ENCODE measurements at regions not wholly inside any gene's neighbourhood (a gene's known extent, or its start where the extent isn't known, plus 50 kb on each side); places are given as distances from the start of the nearest gene placed in this dataset.

DNA sequence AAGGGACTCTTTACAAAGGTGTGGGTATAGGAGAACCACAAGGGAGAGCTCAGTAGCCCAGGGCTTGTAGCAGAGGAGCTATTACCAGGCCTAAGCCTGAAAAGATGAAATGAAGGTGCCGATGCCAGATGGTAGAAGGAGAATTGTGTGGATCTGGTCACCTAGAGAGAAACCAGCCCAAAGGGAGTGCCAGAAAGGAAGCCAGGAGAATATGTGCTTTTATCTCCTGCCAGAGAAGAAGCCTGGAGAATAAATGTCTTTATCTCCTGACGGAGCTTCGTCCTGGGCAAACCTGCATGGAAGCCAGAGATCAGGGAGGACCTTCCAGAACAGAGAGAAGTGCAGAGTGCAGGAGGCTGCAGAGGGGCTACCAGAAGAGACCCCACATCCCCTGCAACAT lies 142.6 kb downstream of the MED10 start:
- DNase-seq: no peak

GRCh38 chr5:6228257-6229250 lies 149.8 kb downstream of the MED10 start:
- no peak for DNase-seq

- DNase-seq: no peak
These were observed 153.2 kb downstream of the MED10 start for GRCh38 chr5:6225121-6225607.

DNA sequence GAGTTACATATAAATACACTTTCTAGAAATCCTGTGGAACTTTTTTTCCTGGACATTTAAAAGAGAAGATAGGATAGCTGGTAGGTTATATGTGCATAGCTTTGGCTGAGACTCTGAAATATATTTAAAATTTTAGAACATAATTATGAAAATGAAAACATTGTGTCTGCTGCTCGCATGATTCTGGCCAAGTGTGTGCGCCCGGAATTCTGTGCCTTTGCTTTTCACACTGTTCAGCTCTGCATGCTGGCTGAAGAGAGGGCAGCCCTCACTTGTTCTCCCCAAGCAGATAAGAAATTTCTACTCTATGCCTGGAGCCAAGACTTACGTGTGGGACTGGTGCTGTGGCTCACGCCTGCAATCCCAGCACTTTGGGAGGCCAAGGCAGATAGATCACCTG lies 153.9 kb downstream of the MED10 start:
- DNase-seq: no peak

GRCh38 chr5:6222899-6223298 lies 155.4 kb downstream of the MED10 start:
- no peak for DNase-seq

DNA sequence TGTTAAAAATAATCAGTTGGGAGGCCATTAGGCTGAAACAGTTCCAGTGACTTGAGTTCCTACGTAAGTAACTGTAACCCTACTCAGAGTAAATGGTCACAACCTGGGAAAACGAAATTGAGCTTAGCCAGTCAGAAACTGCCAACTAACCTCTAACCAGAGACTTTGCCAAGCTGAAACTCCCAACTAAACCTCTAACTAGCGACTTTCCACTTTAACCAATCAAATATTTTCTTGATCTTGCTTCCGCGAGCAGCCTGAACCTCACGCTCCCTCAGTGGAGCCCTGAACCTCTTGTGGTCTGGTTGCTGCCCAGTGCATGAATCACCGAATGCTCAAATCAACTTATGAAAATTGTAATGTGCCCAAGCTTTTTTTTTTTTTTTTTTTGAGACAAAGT lies 156.2 kb downstream of the MED10 start:
- DNase-seq: no peak

DNA sequence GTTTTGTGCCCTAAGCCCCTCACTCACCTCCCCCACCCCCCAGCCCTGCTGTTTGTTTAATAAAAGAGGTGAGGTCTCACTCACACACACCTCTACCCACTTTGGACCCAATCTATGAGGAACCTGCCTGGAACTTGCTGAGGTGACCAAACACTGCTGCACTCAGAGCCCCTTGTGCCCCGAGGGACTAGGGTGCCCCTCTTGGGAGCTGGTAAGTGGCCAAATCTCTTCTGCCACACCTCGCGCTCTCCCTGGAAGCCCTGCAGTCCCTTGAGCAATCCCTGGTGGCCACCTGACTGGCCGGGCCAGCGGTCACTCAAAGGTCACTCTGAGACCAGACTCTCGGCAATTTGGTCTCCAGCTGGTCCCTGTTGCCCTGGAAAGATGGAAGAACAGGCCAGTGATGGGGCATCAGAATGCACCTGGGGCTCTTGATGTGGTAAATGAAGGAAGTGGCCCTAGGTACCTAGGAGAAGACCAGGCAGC lies 157.2 kb downstream of the MED10 start:
- DNase-seq: no peak

- DNase-seq: no peak
These were observed 157.8 kb downstream of the MED10 start for GRCh38 chr5:6220346-6221088.

- DNase-seq: no peak
These were observed 159.8 kb downstream of the MED10 start for GRCh38 chr5:6218517-6218916.

GRCh38 chr5:6218116-6218515 lies 160.2 kb downstream of the MED10 start:
- DNase-seq: no peak

DNA sequence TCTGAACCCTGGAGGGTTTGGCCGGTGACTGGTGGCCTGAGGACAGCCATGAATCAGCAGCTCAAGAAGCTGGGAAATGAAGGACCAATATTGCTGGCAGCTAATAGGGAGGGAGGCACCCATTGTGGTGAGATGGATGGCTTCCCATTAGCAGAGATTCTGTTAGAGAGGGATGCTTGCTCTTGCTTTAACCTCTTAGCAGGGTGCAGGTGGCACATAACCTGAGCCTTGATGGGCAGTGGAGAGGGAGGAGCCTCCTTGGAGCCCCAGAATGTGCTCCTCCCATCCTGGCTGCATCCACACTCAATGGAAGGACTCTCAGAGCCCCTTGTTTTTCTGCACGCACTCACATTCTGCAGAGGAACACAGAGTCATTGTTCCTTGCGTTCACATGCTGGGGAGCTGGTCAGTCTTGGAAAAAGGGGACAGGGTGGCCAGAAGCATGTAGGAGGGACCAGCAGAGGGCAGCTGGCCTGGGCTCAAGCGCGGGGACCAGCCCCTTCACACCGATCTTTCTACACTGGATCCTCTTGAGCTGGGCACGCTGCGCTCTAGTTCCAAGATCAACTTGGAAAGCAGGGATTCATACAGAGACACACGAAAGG lies 161.8 kb downstream of the MED10 start:
- no peak for DNase-seq

DNA sequence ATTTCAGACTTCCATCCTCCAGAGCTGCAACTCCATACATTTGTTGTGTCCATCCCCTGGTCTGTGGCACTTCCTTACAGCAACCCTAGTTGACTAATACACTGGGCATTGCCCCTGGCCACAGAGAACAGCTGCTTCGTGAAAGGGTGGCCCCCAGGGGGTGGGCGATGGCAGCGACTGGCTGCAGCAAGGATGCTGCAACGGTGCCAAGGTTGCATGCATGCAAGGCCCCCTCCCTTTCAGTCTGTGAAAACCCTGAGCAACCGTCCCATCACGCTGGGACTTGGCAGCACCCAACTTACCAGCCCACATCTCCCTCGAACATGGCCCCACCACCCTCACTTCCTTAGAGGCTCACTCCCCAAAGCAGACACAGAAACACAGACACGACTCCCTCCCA lies 162.5 kb downstream of the MED10 start:
- no peak for DNase-seq

DNA sequence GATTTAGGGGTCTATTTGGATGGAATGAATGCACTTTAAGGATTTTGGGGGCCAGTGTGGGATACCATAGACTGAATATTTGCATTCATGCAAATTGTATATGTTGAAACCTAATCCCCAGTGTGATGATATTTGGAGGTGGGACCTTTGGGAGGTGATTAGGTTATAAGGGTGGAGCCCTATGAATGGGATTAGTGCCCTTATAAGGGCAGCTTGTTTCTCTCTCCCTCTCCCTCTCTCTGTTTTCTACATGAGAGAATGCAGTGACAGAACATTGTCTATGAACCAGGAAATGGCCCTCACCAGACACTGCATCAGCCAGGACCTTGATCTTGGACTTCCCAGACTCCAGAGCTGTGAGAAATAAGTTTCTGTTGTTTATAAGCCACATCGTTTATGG lies 166.1 kb downstream of the MED10 start:
- no peak for DNase-seq

DNA sequence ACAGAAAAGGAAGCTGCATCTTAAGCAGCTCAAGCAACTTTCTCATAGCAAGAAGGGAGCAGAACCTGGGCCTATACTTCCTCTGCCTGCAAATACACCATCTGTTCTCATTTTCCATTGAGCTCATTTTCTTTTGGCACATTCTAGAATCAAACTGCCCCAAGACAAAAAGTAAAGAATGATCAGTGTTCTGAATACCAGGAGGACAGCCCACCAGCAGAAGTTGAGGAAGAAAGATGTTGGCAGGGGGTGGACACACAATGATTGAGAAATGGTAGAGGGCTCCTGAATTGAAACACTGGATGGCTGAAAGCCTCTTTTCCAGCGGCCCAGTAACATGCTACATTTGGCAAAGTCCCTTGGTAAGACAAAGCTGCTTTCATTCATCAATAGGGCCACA lies 171.8 kb downstream of the MED10 start:
- no peak for DNase-seq

GRCh38 chr5:6202968-6203365 lies 175.4 kb downstream of the MED10 start:
- DNase-seq: no peak

- no peak for DNase-seq
These were observed 176.0 kb downstream of the MED10 start for GRCh38 chr5:6202149-6202967.

- DNase-seq: peak; percentile 58
These were observed 176.7 kb downstream of the MED10 start for GRCh38 chr5:6201631-6202030.

DNA sequence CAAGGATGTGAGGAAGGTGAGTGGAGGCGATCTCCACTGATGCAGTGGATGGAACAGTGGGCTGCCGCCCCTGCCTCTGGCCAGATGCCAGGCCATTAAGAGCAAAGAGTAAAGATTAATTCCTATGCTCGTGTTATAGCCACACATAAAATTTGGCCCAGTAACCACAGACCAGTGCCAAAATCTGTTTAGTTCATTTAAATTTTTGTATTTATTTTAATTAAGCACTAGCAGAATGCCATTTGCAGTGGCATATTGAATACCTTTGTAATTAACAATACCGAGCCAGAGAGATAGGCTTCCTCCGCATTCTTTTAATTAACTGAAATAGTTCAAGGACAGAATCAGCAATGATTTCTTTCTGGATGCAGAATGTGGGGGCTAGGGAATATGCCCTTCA lies 179.8 kb downstream of the MED10 start:
- no peak for DNase-seq

- DNase-seq: peak; percentile 4
These were observed 180.9 kb downstream of the MED10 start for GRCh38 chr5:6197427-6197826.

- DNase-seq: no peak
These were observed 182.5 kb downstream of the MED10 start for GRCh38 chr5:6195711-6196358.

DNA sequence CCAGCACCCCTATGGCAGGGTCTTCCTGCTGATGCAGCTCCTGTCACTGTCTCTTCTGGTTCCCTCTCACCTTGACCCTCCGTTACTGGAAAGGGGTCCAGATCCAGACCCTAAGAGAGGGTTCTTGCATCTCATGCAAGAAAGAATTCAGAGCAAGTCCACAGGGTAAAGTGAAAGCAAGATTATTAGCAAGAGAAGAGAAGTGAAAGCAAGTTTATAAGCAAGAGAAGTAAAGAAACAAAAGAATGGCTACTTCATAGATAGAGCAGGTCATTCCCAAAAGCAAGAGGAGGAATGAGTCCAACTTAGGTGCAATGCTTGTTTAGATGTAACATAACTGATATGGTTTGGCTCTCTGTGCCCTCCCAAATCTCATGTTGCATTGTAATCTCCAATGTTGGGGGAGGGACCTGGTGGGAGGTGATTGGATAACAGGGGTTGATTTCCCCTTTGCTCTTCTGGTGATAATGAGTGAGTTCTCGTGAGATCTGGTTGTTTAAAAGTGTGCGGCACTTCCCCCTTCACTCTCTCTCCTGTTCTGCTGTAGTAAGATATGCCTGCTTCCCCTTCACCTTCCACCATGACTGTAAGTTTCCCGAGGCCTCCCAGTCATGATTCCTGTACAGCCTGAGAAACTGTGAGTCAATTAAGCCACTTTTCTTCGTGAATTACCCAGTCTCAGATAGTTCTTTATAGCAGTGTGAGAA lies 183.3 kb downstream of the MED10 start:
- no peak for DNase-seq

Data from fibroblast of skin of right biceps (primary cell).